Kidney tubule cell (primary cell): ENCODE measurements at regions not wholly inside any gene's neighbourhood (a gene's known extent, or its start where the extent isn't known, plus 50 kb on each side); places are given as distances from the start of the nearest gene placed in this dataset.
A peak's percentile ranks its signal among the peaks of the same experiment; 100 is the strongest.
"Not testable (repeated sequence)": the region's sequence is repeated elsewhere in the genome, so short reads cannot be mapped to it uniquely, and the experiment has no call there.

Source experiments
- DNase-seq: peaks from one replicate; pipeline ENCODE4 v3.0.0-alpha.2; 2018; ENCODE audit warnings: low spot score

GRCh38 chr6:8914700-8915099, 479.4 kb upstream of the SLC35B3 start:
- DNase-seq = no peak

DNA sequence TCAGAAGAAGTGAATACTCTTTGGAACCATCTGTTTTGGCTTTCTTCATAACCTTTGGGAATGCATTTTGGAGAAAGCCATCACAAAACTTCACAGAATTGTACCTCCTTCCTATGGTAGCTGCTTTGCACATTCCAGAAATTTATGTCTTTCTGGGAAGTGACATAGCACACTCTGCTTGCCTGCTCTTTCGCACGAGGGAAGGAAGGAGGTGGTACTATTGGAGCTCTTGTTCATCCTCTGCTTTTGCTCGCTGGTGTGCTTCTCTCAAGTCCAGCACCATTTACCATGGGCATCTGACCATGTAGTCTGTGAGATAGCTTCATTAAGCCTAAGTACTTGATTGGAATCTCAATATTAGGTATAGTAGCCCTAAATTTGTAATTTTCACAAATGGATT, 473.3 kb upstream of the SLC35B3 start:
- DNase-seq = no peak

DNA sequence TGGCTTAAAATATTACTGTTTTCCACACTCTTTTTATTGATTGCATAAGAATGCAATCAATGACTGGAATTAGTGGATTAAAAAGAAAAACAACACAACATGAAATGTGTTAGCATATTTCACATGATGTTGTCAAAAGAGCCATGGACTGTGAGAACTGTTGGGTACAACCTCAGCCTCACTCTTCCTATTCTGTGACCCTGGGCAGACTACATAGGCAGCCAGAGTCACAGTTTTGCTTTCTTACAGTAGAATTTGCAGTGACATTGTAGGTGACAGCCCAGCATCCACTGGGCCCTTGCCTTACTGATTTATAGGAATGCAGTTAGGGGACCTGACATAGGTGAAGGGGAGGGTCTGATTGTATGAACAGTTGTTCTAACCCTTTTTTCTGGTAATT, 471.4 kb upstream of the SLC35B3 start:
- no peak for DNase-seq

DNA sequence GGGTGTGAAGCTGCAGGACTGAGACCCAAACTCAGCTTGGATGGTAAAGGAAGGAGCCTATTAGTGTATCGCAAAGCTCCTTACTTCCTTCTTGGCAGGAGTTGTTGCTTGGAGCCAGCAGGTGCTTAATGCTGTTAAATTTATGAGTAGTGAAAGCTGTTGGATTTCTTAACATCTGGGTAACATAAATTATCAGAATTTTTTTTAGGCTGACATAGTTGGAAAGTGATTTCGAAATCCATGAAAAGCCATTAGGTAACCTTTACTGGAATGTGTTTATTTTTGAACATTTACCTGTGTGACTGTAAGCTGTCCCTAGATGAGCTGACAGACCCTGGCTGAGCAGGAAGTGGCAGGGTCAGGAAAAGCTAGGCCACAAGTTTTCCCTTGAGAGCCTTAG, 470.4 kb upstream of the SLC35B3 start:
- DNase-seq = peak; percentile 2

GRCh38 chr6:8904754-8905153, 469.4 kb upstream of the SLC35B3 start:
- DNase-seq = no peak

GRCh38 chr6:8900056-8900455, 464.7 kb upstream of the SLC35B3 start:
- DNase-seq = no peak

GRCh38 chr6:8889514-8889913, 454.2 kb upstream of the SLC35B3 start:
- DNase-seq = no peak

DNA sequence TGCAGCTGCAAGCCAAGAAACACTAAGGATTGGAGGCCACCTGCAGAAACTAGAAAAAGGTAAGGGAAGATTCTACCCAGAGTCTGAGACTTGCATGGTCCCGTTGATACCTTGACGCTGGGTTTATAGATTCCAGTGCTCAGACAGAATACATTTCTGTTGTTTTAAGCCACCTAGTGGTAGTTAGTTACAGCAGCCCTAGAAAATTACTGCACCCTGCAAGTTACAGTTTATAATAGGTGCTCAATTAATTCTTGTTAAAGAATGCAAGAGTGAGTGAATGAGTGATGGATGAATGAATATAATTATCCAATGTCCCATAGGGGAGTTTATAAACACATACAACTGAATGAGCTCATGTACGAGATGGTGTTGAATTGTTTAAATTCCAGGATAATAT, 453.1 kb upstream of the SLC35B3 start:
- peak; percentile 11 for DNase-seq

- no peak for DNase-seq
Observed at GRCh38 chr6:8881663-8882062, 446.3 kb upstream of the SLC35B3 start.

GRCh38 chr6:8879334-8879733, 444.0 kb upstream of the SLC35B3 start:
- no peak for DNase-seq

DNA sequence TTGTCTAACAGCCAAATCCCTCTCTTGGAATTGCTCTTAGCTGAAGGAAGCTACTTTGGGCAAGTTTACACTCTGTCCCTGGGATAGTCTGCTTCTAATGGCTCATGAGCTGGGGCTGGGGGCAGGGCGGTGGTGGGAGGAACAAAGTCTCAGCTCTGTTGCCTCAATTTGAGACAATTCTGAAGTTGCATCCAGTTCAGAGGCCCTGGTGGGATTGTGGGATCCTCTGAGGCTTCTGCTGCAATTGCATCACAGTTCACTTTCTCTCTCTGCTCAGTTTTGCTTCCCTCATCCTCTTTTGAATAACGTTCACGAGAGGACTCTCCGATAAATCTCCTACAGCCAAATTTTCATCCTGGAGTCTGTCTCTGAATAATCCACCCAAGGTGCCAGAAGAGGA, 440.6 kb upstream of the SLC35B3 start:
- no peak for DNase-seq

- DNase-seq = no peak
Observed at GRCh38 chr6:8872589-8872988, 437.2 kb upstream of the SLC35B3 start.

GRCh38 chr6:8865451-8865850, 430.1 kb upstream of the SLC35B3 start:
- DNase-seq = peak; percentile 2

- peak; percentile 69 for DNase-seq
Observed at GRCh38 chr6:8860671-8861070, 425.3 kb upstream of the SLC35B3 start.

DNA sequence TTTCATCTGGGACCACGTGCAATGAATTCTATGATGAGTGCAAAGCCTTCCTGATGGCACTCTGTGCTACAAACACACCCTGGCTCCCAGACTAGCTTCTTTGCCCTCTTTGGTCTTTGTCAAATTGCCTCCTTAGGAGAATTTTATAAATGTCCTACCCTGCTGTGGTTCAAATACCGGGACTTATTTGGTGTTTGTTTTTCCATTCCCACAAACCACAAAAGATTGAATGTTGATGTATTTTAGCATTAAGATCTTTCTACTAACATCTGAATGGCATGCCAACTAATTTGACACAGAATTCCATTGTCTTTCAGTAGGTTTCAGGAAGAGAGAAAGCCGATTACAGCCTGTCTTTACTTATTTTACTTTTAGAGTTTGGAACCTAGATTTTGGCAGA, 424.2 kb upstream of the SLC35B3 start:
- DNase-seq = peak; percentile 2

DNA sequence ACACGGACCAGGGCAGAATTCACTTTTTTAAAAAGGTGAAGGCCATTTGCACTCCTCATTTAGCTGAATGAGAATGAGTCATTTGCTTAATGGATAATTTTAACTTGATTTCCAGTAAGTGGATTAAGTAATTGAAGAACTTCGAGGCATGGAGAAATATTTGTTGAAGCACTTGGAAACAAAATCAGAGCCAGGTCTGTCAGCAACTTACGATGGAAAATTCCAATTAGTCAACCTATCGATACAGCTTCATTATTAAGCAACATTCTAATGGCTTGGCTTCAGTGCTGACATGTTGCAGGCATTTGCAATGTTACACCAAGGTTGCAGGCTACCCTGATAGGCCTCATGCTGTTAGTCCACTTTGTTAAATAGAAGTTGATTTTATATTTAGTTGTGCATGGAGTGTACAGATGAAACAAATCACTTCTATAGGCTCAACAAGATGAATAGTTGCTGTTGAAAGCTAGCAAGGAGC, 423.5 kb upstream of the SLC35B3 start:
- no peak for DNase-seq

- no peak for DNase-seq
Observed at GRCh38 chr6:8857160-8857559, 421.8 kb upstream of the SLC35B3 start.

DNA sequence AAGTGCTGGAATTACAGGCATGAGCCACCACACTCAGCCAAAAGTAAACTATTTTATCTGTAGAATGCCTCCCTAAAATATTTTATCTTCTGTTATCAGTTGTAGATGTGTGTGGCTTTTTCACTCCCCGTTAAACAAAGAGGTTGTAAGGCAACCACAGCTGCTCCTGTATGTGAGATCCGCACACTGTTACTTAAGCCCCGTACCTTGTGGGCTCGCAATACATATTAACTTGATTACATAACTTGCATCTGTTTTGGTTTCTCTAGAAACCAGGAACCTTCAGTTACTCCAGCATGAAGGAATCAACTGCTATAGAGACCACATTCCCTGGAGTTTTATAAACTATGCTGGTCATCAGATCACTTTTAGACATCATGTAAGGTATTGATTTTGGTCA, 420.1 kb upstream of the SLC35B3 start:
- DNase-seq = no peak

GRCh38 chr6:8852332-8852731, 417.0 kb upstream of the SLC35B3 start:
- no peak for DNase-seq

DNA sequence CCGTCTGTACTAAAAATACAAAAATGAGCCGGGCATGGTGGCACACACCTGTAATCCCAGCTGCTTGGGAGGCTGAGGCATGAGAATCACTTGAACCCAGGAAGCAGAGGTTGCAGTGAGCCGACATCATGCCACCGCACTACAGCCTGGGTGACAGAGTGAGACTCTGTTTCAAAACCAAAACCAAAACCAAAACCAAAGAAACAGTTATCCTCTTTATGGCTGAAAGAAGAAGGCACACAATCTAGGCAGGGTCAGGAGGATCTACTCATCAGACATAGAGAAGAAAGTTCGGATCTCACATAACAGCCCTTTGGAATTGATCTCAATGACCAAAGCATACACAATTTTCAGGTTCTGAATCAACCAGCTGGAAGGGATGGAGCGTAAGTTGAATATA, 411.3 kb upstream of the SLC35B3 start:
- not testable (repeated sequence) for DNase-seq

GRCh38 chr6:8845690-8846089, 410.3 kb upstream of the SLC35B3 start:
- DNase-seq = no peak

GRCh38 chr6:8844968-8845367, 409.6 kb upstream of the SLC35B3 start:
- DNase-seq = no peak

DNA sequence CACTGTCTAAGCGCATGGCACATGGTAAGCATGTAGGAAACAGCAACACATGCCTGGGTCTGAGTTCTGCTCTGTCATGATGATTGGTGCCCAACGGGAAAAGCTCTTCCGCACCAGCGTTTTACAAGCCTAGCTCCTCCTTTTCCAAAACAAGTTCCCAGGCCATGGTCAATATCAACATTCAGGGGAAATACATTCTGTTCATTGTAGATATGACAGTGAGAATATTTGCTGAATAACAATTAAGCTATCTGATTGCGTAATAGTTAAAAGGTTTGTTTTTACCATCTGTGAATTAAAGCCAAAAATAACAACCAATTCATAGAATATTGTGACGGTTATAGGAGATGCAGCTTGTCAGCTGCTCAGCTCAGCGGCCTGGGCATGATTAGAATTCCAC, 404.3 kb upstream of the SLC35B3 start:
- no peak for DNase-seq

GRCh38 chr6:8837343-8837742, 402.0 kb upstream of the SLC35B3 start:
- DNase-seq = no peak

DNA sequence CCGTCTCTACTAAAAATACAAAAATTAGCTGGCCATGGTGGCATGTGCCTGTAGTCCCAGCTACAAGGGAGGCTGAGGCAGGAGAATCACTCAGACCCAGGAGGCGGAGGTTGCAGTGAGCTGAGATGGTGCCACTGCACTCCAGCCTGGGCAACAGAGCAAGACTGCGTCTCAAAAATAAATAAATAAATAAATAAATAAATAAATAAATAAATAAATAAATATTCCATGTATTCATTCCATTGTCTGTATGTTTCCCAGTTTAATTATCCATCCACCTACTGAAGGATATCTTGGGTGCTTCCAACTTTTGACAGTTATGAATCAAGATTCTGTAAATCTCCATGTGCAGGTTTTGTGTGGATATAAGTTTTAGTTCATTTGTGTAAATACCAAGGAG, 397.4 kb upstream of the SLC35B3 start:
- not testable (repeated sequence) for DNase-seq
